Uterus (tissue), 3 donors: ENCODE measurements at regions not wholly inside any gene's neighbourhood (a gene's known extent, or its start where the extent isn't known, plus 50 kb on each side); places are given as distances from the start of the nearest gene placed in this dataset.

Experiments used
- DNase-seq, 2 donors: peaks; one replicate each; pipeline ENCODE4 v3.0.0-alpha.2; 2019 to 2020
- H3K27ac ChIP-seq, 2 donors: fragments of 200-600 bp; sonication (generic); 1 replicate in 1 of 2; 2 replicates in 1 of 2; pipeline ENCODE4 v1.5.1; 2016 to 2018
- H3K27me3 ChIP-seq, 2 donors: fragments of 200-600 bp; sonication (generic); one replicate each; pipeline ENCODE4 v1.5.1; 2018 to 2019; ENCODE audit warnings: control low read depth in 1 of 2
- H3K36me3 ChIP-seq, 2 donors: fragments of 200-600 bp; sonication (generic); one replicate each; pipeline ENCODE4 v1.5.1; 2019; ENCODE audit warnings: control low read depth in 1 of 2
- H3K4me1 ChIP-seq, 2 donors: fragments of 200-600 bp; sonication (generic); one replicate each; pipeline ENCODE4 v1.5.1; 2018 to 2019; ENCODE audit warnings: control low read depth in 1 of 2
- H3K4me3 ChIP-seq, 2 donors: fragments of 200-600 bp; sonication (generic); 1 replicate in 1 of 2; 2 replicates in 1 of 2; pipeline ENCODE4 v1.5.1; 2018 to 2019; ENCODE audit warnings: mild to moderate bottlenecking in 1 of 2
- H3K9me3 ChIP-seq, 2 donors: fragments of 200-600 bp; sonication (generic); one replicate each; pipeline ENCODE4 v1.5.1; 2019; ENCODE audit warnings: control low read depth in 1 of 2
- POLR2A ChIP-seq, 2 donors: fragments of 450-650 bp; IDR thresholded peaks; one replicate each; pipeline ENCODE4 v1.6.1; 2016; ENCODE audit warnings: antibody characterized with exemption in 2 of 2, mild to moderate bottlenecking in 1 of 2, moderate library complexity in 1 of 2
- intact Hi-C: fragments of 100-400 bp; cut with DNase I; formaldehyde crosslinking; loops from one replicate; pipeline ENCODE4 v1.15.1; 2023; ENCODE audit warnings: low total_unique reads
- TF ChIP-seq, protein P1 (sequence below), 4 experiments: fragments of 200-600 bp in 2 of 4; fragments of 450-650 bp in 2 of 4; sonication (generic) in 2 of 4; IDR thresholded peaks; one replicate each; pipeline ENCODE4 v1.5.1; 2016 to 2019; ENCODE audit warnings: antibody characterized with exemption in 4 of 4, mild to moderate bottlenecking in 2 of 4, moderate library complexity in 1 of 4
- donor health status: DM: yes; HTN: yes; CAD: no.

DNA sequence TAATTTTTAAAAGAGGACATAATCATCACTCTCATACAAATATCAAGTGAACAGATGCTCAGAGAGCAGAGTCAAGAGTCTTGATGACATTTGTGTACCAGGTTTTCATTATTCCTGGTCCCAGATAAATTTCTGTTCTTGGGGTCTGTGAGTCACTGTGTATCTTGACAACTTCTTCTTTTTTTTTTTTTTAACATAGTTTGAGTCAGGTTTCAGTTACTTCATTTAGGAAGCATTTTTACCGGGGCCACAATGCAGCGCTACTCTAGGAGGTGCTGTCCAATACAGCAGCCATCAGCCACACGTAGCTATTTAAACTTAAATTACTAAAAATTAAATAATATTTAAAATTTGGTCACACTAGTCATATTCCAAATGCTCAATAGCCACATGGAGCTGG lies 188.1 kb upstream of the SAMSN1 start:
- H3K4me1 ChIP-seq, result no peaks in the 10 kb centered on the region
- no peaks in the 10 kb centered on the region for H3K9me3 ChIP-seq
- DNase-seq, result no peak
- TF ChIP-seq, protein P1, sequence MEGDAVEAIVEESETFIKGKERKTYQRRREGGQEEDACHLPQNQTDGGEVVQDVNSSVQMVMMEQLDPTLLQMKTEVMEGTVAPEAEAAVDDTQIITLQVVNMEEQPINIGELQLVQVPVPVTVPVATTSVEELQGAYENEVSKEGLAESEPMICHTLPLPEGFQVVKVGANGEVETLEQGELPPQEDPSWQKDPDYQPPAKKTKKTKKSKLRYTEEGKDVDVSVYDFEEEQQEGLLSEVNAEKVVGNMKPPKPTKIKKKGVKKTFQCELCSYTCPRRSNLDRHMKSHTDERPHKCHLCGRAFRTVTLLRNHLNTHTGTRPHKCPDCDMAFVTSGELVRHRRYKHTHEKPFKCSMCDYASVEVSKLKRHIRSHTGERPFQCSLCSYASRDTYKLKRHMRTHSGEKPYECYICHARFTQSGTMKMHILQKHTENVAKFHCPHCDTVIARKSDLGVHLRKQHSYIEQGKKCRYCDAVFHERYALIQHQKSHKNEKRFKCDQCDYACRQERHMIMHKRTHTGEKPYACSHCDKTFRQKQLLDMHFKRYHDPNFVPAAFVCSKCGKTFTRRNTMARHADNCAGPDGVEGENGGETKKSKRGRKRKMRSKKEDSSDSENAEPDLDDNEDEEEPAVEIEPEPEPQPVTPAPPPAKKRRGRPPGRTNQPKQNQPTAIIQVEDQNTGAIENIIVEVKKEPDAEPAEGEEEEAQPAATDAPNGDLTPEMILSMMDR (IDR thresholded peaks at IDR 0.05), result no peak
- TF ChIP-seq POLR2A (IDR thresholded peaks at IDR 0.05), result no peak
- intact Hi-C loops, result no loop called here
- H3K4me3 ChIP-seq, result no peak overlapping the region
- H3K27ac ChIP-seq, result no peak overlapping the region
- no peaks in the 10 kb centered on the region for H3K27me3 ChIP-seq
- H3K36me3 ChIP-seq, result no peaks in the 10 kb centered on the region

DNA sequence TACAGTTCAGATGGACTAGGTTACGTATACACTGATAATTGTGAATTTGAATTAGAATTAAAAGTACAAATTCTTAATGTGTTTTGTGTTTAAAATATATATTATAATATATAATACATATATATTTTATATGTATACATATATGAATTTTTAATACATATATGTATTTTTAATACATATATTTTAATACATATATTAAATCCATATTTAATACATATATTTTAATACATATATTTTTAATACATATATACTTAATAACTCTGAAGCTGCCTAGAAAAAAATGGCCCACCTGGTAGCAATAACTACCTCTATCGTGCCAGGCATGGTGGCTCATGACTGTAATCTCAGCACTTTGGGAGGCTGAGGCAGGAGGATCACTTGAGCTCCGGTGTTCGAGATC lies 179.1 kb upstream of the SAMSN1 start:
- Histone ChIP-seq H3K27ac (no peak overlapping the region), H3K36me3 (no peaks in the 10 kb centered on the region), H3K4me3 (no peak overlapping the region), H3K9me3 (no peaks in the 10 kb centered on the region), H3K4me1 (no peaks in the 10 kb centered on the region), H3K27me3 (no peaks in the 10 kb centered on the region)
- no peak for DNase-seq
- intact Hi-C loops, result no loop called here
- TF ChIP-seq POLR2A (IDR thresholded peaks at IDR 0.05), result no peak
- TF ChIP-seq, protein P1 (IDR thresholded peaks at IDR 0.05), result no peak

DNA sequence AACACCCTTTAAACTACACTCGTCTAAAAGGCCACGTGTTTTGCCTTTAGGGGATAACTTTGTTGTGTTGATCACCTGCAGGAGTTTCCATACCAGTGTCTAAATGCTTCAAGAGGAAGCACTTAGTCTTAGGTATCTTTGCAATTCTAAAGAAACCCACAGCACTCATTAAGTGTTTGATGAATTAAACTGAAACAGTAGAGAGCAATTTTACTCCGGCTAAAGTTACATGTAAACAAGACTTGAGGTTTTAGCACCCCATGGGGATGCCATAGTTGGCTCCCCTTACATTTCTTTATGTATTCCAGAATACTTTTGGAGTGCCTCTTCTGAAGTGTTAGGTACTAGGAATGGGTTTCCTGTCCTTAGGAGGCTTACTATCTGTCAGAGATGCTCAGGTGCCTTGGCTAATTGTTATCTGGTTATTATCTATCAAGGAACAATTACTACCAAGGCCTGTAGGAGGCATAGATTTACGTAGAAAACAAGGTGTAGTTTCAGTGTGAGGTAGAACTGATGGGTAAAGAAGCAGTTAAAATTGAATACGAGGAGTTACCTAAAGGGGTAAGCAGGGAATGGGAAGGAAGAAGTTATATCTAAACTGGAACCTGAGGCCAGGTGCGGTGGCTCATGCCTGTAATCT lies 176.8 kb upstream of the SAMSN1 start:
- no peak for DNase-seq
- TF ChIP-seq, protein P1 (IDR thresholded peaks at IDR 0.05), result no peak
- no peak for TF ChIP-seq POLR2A (IDR thresholded peaks at IDR 0.05)
- Histone ChIP-seq H3K27ac (no peak overlapping the region), H3K36me3 (no peaks in the 10 kb centered on the region), H3K4me1 (no peaks in the 10 kb centered on the region), H3K9me3 (no peaks in the 10 kb centered on the region), H3K4me3 (no peak overlapping the region), H3K27me3 (no peaks in the 10 kb centered on the region)
- intact Hi-C loops, result no loop called here

DNA sequence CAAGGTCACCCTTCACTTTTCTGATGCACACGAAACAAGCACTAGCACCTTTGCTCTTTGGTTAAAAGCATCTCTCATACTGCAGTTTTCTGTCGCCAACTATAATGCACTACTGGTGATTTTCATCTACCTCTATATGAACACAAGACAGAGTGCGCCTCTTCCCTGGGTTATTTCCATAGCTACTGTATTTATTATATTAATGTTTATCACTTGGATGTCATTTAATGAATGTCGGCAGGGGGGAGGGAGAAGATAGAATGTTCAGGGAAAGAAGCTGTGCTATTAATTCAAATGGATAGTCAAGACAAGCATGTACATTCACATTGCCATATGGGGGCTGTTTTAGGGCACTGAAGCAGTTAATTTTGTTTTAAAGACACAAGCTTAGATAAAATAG lies 174.1 kb upstream of the SAMSN1 start:
- Histone ChIP-seq H3K4me3 (no peak overlapping the region), H3K36me3 (no peaks in the 10 kb centered on the region), H3K27me3 (no peaks in the 10 kb centered on the region), H3K9me3 (no peaks in the 10 kb centered on the region), H3K4me1 (no peaks in the 10 kb centered on the region), H3K27ac (no peak overlapping the region)
- no peak for DNase-seq
- intact Hi-C loops, result no loop called here
- no peak for TF ChIP-seq POLR2A (IDR thresholded peaks at IDR 0.05)
- TF ChIP-seq, protein P1 (IDR thresholded peaks at IDR 0.05), result no peak

DNA sequence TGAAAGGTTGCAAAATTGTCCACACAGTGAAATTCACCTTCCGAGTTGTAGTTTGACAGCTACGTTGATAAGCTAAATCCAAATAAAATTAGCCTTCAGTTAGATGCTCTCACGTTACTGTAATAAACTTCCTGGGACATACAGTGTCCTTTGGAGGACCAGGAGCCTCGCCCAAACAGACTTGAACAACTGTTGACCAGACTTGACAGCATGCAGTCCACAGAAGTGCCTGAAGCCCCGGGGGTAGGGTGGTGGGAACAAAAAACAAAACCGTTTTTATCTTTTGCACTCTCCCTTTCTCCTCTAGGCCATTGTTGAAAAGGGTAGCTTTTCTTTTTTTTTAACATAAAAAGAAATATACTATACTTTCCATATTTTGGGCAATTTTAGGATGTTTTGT lies 172.8 kb upstream of the SAMSN1 start:
- intact Hi-C loops, result no loop called here
- H3K4me1 ChIP-seq, result no peaks in the 10 kb centered on the region
- no peak overlapping the region for H3K27ac ChIP-seq
- H3K27me3 ChIP-seq, result no peaks in the 10 kb centered on the region
- no peak for DNase-seq
- no peak for TF ChIP-seq POLR2A (IDR thresholded peaks at IDR 0.05)
- TF ChIP-seq, protein P1 (IDR thresholded peaks at IDR 0.05), result no peak
- H3K4me3 ChIP-seq, result no peak overlapping the region
- no peaks in the 10 kb centered on the region for H3K9me3 ChIP-seq
- H3K36me3 ChIP-seq, result no peaks in the 10 kb centered on the region
